ENCODE measurements at regions not wholly inside any gene's neighbourhood (a gene's known extent, or its start where the extent isn't known, plus 50 kb on each side); places are given as distances from the start of the nearest gene placed in this dataset.

GRCh38 chr3:154549391-154549790 lies 119.4 kb upstream of the GPR149 start:
- Mint-ChIP-seq H3K4me3 (no peak overlapping the region), H3K27ac (no peak overlapping the region), H3K27me3 (ENCODE audit: low read depth in 2 of 2) (no peaks in the 10 kb centered on the region), H3K36me3 (no peaks in the 10 kb centered on the region), H3K9me3 (peaks cover 3 to 6% of the 10 kb centered on the region in 2 donors), H3K4me1 (no peaks in the 10 kb centered on the region)
- Histone ChIP-seq H3K36me3 (ENCODE audit: control insufficient read depth, insufficient read depth, low read length) (no peaks in the 10 kb centered on the region), H3K4me3 (ENCODE audit: low read length) (no peak overlapping the region), H3K27me3 (ENCODE audit: control insufficient read depth, insufficient read depth, low read length) (no peaks in the 10 kb centered on the region), H3K4me1 (ENCODE audit: control insufficient read depth, insufficient read depth, low read length) (no peaks in the 10 kb centered on the region), H3K27ac (ENCODE audit: low read length) (no peak overlapping the region), H3K9me3 (ENCODE audit: control insufficient read depth, insufficient read depth, low read length) (no peaks in the 10 kb centered on the region)
- no peak for TF ChIP-seq CTCF (IDR thresholded peaks at IDR 0.05)
- DNase-seq (no peak), ATAC-seq (no peak)
- 82% methylated on average over 3 of the region's 3 CpGs for whole genome bisulfite sequencing (ENCODE audit: insufficient coverage)
- intact Hi-C loops (cut with micrococcal nuclease): no loop called here

- no peak overlapping the region for H3K4me3 ChIP-seq (ENCODE audit: low read length)
- no peak overlapping the region for H3K4me3 Mint-ChIP-seq
- intact Hi-C loops (cut with micrococcal nuclease): no loop called here
- H3K27ac Mint-ChIP-seq: no peak overlapping the region
- H3K9me3 Mint-ChIP-seq: peaks cover 3 to 7% of the 10 kb centered on the region in 2 donors
- ATAC-seq (no peak), DNase-seq (no peak)
- H3K27me3 ChIP-seq (ENCODE audit: control insufficient read depth, insufficient read depth, low read length): no peaks in the 10 kb centered on the region
- H3K9me3 ChIP-seq (ENCODE audit: control insufficient read depth, insufficient read depth, low read length): no peaks in the 10 kb centered on the region
- no peaks in the 10 kb centered on the region for H3K36me3 ChIP-seq (ENCODE audit: control insufficient read depth, insufficient read depth, low read length)
- no peaks in the 10 kb centered on the region for H3K4me1 ChIP-seq (ENCODE audit: control insufficient read depth, insufficient read depth, low read length)
- WGBS (ENCODE audit: insufficient coverage): 73% methylated on average over 1 of the region's 1 CpG
- no peak for TF ChIP-seq CTCF (IDR thresholded peaks at IDR 0.05)
- H3K27me3 Mint-ChIP-seq (ENCODE audit: low read depth in 2 of 2): no peaks in the 10 kb centered on the region
- no peaks in the 10 kb centered on the region for H3K36me3 Mint-ChIP-seq
- no peaks in the 10 kb centered on the region for H3K4me1 Mint-ChIP-seq
- H3K27ac ChIP-seq (ENCODE audit: low read length): no peak overlapping the region
These were observed 118.4 kb upstream of the GPR149 start for GRCh38 chr3:154548341-154548740.

GRCh38 chr3:154542837-154543236 lies 112.8 kb upstream of the GPR149 start:
- Mint-ChIP-seq H3K27ac (no peak overlapping the region), H3K9me3 (peaks cover 3 to 11% of the 10 kb centered on the region in 2 donors), H3K36me3 (no peaks in the 10 kb centered on the region), H3K4me1 (no peaks in the 10 kb centered on the region), H3K27me3 (ENCODE audit: low read depth in 2 of 2) (no peaks in the 10 kb centered on the region), H3K4me3 (no peak overlapping the region)
- 78% methylated on average over 2 of the region's 3 CpGs for WGBS (ENCODE audit: insufficient coverage)
- no peaks in the 10 kb centered on the region for H3K27me3 ChIP-seq (ENCODE audit: control insufficient read depth, insufficient read depth, low read length)
- no peak overlapping the region for H3K4me3 ChIP-seq (ENCODE audit: low read length)
- ATAC-seq (no peak), DNase-seq (no peak)
- H3K9me3 ChIP-seq (ENCODE audit: control insufficient read depth, insufficient read depth, low read length): no peaks in the 10 kb centered on the region
- H3K27ac ChIP-seq (ENCODE audit: low read length): no peak overlapping the region
- no peak for TF ChIP-seq CTCF (IDR thresholded peaks at IDR 0.05)
- intact Hi-C loops (cut with micrococcal nuclease): no loop called here
- no peaks in the 10 kb centered on the region for H3K4me1 ChIP-seq (ENCODE audit: control insufficient read depth, insufficient read depth, low read length)
- no peaks in the 10 kb centered on the region for H3K36me3 ChIP-seq (ENCODE audit: control insufficient read depth, insufficient read depth, low read length)

GRCh38 chr3:154540950-154541604 lies 111.1 kb upstream of the GPR149 start:
- no peak for DNase-seq
- no peaks in the 10 kb centered on the region for H3K4me1 ChIP-seq (ENCODE audit: control insufficient read depth, insufficient read depth, low read length)
- no peaks in the 10 kb centered on the region for H3K27me3 ChIP-seq (ENCODE audit: control insufficient read depth, insufficient read depth, low read length)
- H3K9me3 Mint-ChIP-seq: peaks cover 4 to 14% of the 10 kb centered on the region in 2 donors
- ATAC-seq: no peak
- no peak overlapping the region for H3K27ac Mint-ChIP-seq
- H3K36me3 Mint-ChIP-seq: no peaks in the 10 kb centered on the region
- no peaks in the 10 kb centered on the region for H3K4me1 Mint-ChIP-seq
- no peaks in the 10 kb centered on the region for H3K27me3 Mint-ChIP-seq (ENCODE audit: low read depth in 2 of 2)
- H3K4me3 ChIP-seq (ENCODE audit: low read length): no peak overlapping the region
- H3K9me3 ChIP-seq (ENCODE audit: control insufficient read depth, insufficient read depth, low read length): no peaks in the 10 kb centered on the region
- intact Hi-C loops (cut with micrococcal nuclease): no loop called here
- no peak overlapping the region for H3K27ac ChIP-seq (ENCODE audit: low read length)
- TF ChIP-seq CTCF (IDR thresholded peaks at IDR 0.05): no peak
- H3K36me3 ChIP-seq (ENCODE audit: control insufficient read depth, insufficient read depth, low read length): no peaks in the 10 kb centered on the region
- no peak overlapping the region for H3K4me3 Mint-ChIP-seq
- WGBS (ENCODE audit: insufficient coverage): no CpG with 5 or more reads among the region's 2 CpGs
